ENCODE measurements at regions not wholly inside any gene's neighbourhood (a gene's known extent, or its start where the extent isn't known, plus 50 kb on each side); places are given as distances from the start of the nearest gene placed in this dataset.

GRCh38 chrX:134173541-134174272 lies 63.3 kb upstream of the CCDC160 start:
- DNase-seq: no peak

GRCh38 chrX:134174273-134174660 lies 62.7 kb upstream of the CCDC160 start:
- no peak for DNase-seq

GRCh38 chrX:134174859-134175258 lies 62.1 kb upstream of the CCDC160 start:
- no peak for DNase-seq

GRCh38 chrX:134177527-134177926 lies 59.5 kb upstream of the CCDC160 start:
- no peak for DNase-seq

- DNase-seq: no peak
Measured at GRCh38 chrX:134180601-134181274, 56.2 kb upstream of the CCDC160 start.

GRCh38 chrX:134181275-134181660 lies 55.7 kb upstream of the CCDC160 start:
- no peak for DNase-seq

- no peak for DNase-seq
Measured at GRCh38 chrX:134183665-134184064, 53.3 kb upstream of the CCDC160 start.

GRCh38 chrX:134184936-134185335 lies 52.0 kb upstream of the CCDC160 start:
- DNase-seq: no peak

GRCh38 chrX:134186362-134187121 lies 50.4 kb upstream of the CCDC160 start:
- no peak for DNase-seq

Data from hippocampal formation (tissue), 2 donors.